D721Med (cell line): ENCODE measurements at regions not wholly inside any gene's neighbourhood (a gene's known extent, or its start where the extent isn't known, plus 50 kb on each side); places are given as distances from the start of the nearest gene placed in this dataset.

Experiments
- DNase-seq: peaks from one replicate; pipeline ENCODE4 v3.0.0; 2011; ENCODE audit warnings: low spot score; ENCODE audit not compliant: insufficient read length
- FAIRE-seq: peaks from 2 replicates; lab custom pipeline; 2011; peaks lifted over from hg19 to GRCh38; lab: Jason Lieb, UNC
- CTCF ChIP-seq: IDR thresholded peaks from 2 replicates; pipeline ENCODE4 v1.5.1; 2012; ENCODE audit warnings: mild to moderate bottlenecking, control low read depth; ENCODE audit not compliant: insufficient read depth; ENCODE audit errors: missing control alignments

- no peak for DNase-seq
- no peak for FAIRE-seq
- no peak for TF ChIP-seq CTCF
Measured at GRCh38 chr7:89775459-89775858, 378.8 kb upstream of the STEAP1 start.

- DNase-seq (no peak), FAIRE-seq (peak; percentile 55)
- no peak for TF ChIP-seq CTCF
Measured at GRCh38 chr7:89776980-89777379, 377.3 kb upstream of the STEAP1 start.

- FAIRE-seq (no peak), DNase-seq (no peak)
- no peak for TF ChIP-seq CTCF
Measured at GRCh38 chr7:89777499-89777898, 376.8 kb upstream of the STEAP1 start.

GRCh38 chr7:89780291-89780690, 374.0 kb upstream of the STEAP1 start:
- no peak for DNase-seq
- no peak for FAIRE-seq
- no peak for TF ChIP-seq CTCF

- no peak for FAIRE-seq
- no peak for DNase-seq
Measured at GRCh38 chr7:89796481-89796880, 357.8 kb upstream of the STEAP1 start.

GRCh38 chr7:89797965-89798598, 356.2 kb upstream of the STEAP1 start:
- no peak for TF ChIP-seq CTCF
- DNase-seq = no peak
- FAIRE-seq = no peak

More at GRCh38 chr7:89796481-89796880, 357.8 kb upstream of the STEAP1 start:
- no peak for TF ChIP-seq CTCF

GRCh38 chr7:89798599-89798996, 355.7 kb upstream of the STEAP1 start:
- no peak for TF ChIP-seq CTCF
- FAIRE-seq = no peak
- DNase-seq = no peak
